ENCODE measurements at regions not wholly inside any gene's neighbourhood (a gene's known extent, or its start where the extent isn't known, plus 50 kb on each side); places are given as distances from the start of the nearest gene placed in this dataset.
A peak's percentile ranks its signal among the peaks of the same experiment; 100 is the strongest.

GRCh38 chr6:105603788-105604586 lies 201.1 kb upstream of the PREP start:
- no peak for DNase-seq
- POLR2A ChIA-PET (ENCODE audit: unreplicated experiment), result no interaction called here
- CTCF ChIA-PET, result no interaction called here
- no peak overlapping the region for H3K27ac ChIP-seq
- H3K9me3 ChIP-seq (ENCODE audit: insufficient read depth, low read depth), result no peaks in the 10 kb centered on the region; the same call in 1 of the 2 replicates
- no peak overlapping the region for H3K4me3 ChIP-seq
- no TSS peak for BruUV-seq (replicated peaks)
- H4K20me1 ChIP-seq (ENCODE audit: insufficient read depth), result no peaks in the 10 kb centered on the region
- no peak overlapping the region for H2AFZ ChIP-seq
- H3K79me2 ChIP-seq (ENCODE audit: low read depth), result no peaks in the 10 kb centered on the region
- no peak overlapping the region for H3K4me2 ChIP-seq
- no peaks in the 10 kb centered on the region for H3K27me3 ChIP-seq (ENCODE audit: insufficient read depth, low read depth)
- H3K9me2 ChIP-seq (ENCODE audit: insufficient read depth), result no peaks in the 10 kb centered on the region
- no peaks in the 10 kb centered on the region for H3K36me3 ChIP-seq (ENCODE audit: low read depth)
- peaks cover 29% of the 10 kb centered on the region for H3F3A ChIP-seq (ENCODE audit: insufficient read depth, low read depth)
- peaks cover 58% of the 10 kb centered on the region for H3K4me1 ChIP-seq (replicated peaks; ENCODE audit: insufficient read depth)
- TF ChIP-seq EZH2 (IDR thresholded peaks at IDR 0.05; ENCODE audit: low read depth), result no peak
- intact Hi-C loops (cut with micrococcal nuclease; ENCODE audit: unreplicated experiment), result loop anchor here (10.0 kb wide), 1 partner anchor 181 kb away; no protein-coding TSS in a partner anchor

- Histone ChIP-seq H3K36me3 (ENCODE audit: low read depth) (no peaks in the 10 kb centered on the region), H3F3A (ENCODE audit: insufficient read depth, low read depth) (peaks cover 15% of the 10 kb centered on the region), H3K9me2 (ENCODE audit: insufficient read depth) (no peaks in the 10 kb centered on the region), H3K4me2 (no peak overlapping the region), H3K79me2 (ENCODE audit: low read depth) (no peaks in the 10 kb centered on the region), H3K27ac (peak overlapping the region; percentile 28), H4K20me1 (ENCODE audit: insufficient read depth) (no peaks in the 10 kb centered on the region), H3K4me1 (replicated peaks; ENCODE audit: insufficient read depth) (peaks cover 46% of the 10 kb centered on the region), H2AFZ (no peak overlapping the region), H3K27me3 (ENCODE audit: insufficient read depth, low read depth) (no peaks in the 10 kb centered on the region), H3K4me3 (no peak overlapping the region), H3K9me3 (ENCODE audit: insufficient read depth, low read depth) (no peaks in the 10 kb centered on the region; the same call in 1 of the 2 replicates)
- peak; percentile 58 to 70 for DNase-seq
- TSS peak; percentile 100 for BruUV-seq (replicated peaks)
- intact Hi-C loops (cut with micrococcal nuclease; ENCODE audit: unreplicated experiment), result loop anchor here (10.0 kb wide), 1 partner anchor 183 kb away; no protein-coding TSS in a partner anchor
- TF ChIP-seq CTCF (conservative IDR thresholded peaks at IDR 0.05) (no peak), EZH2 (IDR thresholded peaks at IDR 0.05; ENCODE audit: low read depth) (no peak)
- ChIA-PET CTCF (no interaction called here), POLR2A (ENCODE audit: unreplicated experiment) (no interaction called here)
These were observed 198.8 kb upstream of the PREP start for GRCh38 chr6:105601541-105602236.

GRCh38 chr6:105600336-105601260 lies 197.7 kb upstream of the PREP start:
- ChIA-PET CTCF (no interaction called here), POLR2A (ENCODE audit: unreplicated experiment) (no interaction called here)
- H3K4me2 ChIP-seq, result peak overlapping the region; percentile 58
- BruUV-seq (replicated peaks), result no TSS peak
- H2AFZ ChIP-seq, result no peak overlapping the region
- no peaks in the 10 kb centered on the region for H4K20me1 ChIP-seq (ENCODE audit: insufficient read depth)
- no peaks in the 10 kb centered on the region for H3K27me3 ChIP-seq (ENCODE audit: insufficient read depth, low read depth)
- no peaks in the 10 kb centered on the region for H3K36me3 ChIP-seq (ENCODE audit: low read depth)
- peaks cover 52% of the 10 kb centered on the region for H3K4me1 ChIP-seq (replicated peaks; ENCODE audit: insufficient read depth)
- H3K4me3 ChIP-seq, result 0 out of 2 replicates have a peak overlapping the region, but pooled peaks have one; percentile 6
- peak overlapping the region; percentile 79 for H3K27ac ChIP-seq
- intact Hi-C loops (cut with micrococcal nuclease; ENCODE audit: unreplicated experiment), result loop anchor here (10.0 kb wide), 1 partner anchor 184 kb away; no protein-coding TSS in a partner anchor
- no peak for DNase-seq
- H3K9me2 ChIP-seq (ENCODE audit: insufficient read depth), result no peaks in the 10 kb centered on the region
- H3K79me2 ChIP-seq (ENCODE audit: low read depth), result no peaks in the 10 kb centered on the region
- H3F3A ChIP-seq (ENCODE audit: insufficient read depth, low read depth), result peaks cover 20% of the 10 kb centered on the region
- H3K9me3 ChIP-seq (ENCODE audit: insufficient read depth, low read depth), result no peaks in the 10 kb centered on the region; the same call in 1 of the 2 replicates
- TF ChIP-seq CTCF (conservative IDR thresholded peaks at IDR 0.05) (no peak), EZH2 (IDR thresholded peaks at IDR 0.05; ENCODE audit: low read depth) (no peak)

Data from PC-9 (cell line).